ENCODE measurements at regions not wholly inside any gene's neighbourhood (a gene's known extent, or its start where the extent isn't known, plus 50 kb on each side); places are given as distances from the start of the nearest gene placed in this dataset.
"Not testable (repeated sequence)": the region's sequence is repeated elsewhere in the genome, so short reads cannot be mapped to it uniquely, and the experiment has no call there.

DNA sequence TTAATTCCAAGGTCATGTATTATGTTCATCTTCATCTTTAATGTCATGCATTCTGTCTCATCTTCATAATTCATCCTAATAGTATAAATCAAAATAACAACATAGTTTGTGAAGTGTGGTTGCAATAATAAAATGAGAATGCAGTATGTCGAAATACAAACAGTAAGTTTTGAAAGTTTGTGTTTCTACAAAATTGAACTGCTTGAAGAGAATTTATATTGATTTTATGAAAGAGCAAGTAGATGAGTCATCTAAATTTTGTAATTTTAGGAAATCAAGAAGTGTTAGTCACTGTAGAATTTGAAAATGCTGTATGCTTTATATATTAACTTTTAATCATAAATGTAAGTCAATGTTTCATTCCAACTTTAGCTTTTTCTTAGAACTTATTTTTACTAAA is 190.5 kb upstream of the PPP1R3A start:
- DNase-seq = no peak

DNA sequence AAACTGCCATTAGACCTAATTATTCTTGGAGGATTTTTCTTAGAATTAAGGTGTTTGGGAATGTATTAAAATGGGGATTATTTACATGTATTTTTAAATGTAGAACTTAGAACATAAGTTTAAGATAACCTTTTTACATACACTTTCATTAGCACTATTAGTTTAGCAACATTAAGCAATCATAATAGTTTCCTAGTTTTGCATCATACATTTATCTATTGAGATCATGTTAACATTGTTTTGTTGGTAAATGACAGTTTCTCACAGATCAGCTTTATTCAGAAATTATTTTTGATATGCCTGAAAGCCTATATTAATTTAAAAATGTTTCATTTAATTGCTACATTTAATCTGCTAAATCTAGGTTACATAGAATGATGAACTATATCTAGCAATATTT is 189.7 kb upstream of the PPP1R3A start:
- DNase-seq = no peak

DNA sequence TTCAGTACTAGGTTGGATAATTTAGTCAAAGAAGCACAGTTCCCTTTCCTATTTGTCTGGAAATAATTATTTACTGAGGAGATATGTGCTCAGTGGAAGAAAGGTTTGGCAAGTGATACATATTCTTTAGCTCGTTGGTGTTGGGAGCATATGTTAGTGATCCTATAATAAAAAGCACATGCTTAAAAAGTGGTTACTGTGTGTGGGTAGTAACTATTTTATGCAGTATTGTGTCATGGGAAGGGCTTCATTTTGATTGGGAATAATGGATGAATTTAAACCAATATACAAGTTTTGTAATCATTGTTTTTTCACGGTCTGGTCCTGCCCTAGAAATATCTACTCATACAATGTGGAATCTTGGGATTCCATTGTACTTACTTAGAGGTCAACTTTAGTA is 188.7 kb upstream of the PPP1R3A start:
- no peak for DNase-seq

DNA sequence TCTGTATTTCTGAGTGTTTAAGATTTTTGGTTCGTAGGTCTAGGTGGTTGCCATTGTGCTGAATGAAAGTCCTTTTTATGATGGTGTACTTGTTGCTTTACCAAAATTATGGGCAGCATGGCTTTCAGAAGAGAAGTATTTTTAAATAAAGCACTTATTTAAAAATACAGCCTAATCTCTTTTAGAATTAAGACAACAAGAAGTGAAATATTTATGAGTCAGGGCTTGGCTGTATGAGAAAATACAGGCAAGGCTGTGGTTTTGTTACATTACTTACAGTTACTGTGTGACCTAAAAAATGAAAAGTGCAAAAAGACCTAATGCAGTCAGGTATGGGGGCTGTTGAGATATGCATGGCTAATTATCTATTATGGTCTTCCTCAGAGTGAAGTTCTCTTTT is 185.2 kb upstream of the PPP1R3A start:
- no peak for DNase-seq

DNA sequence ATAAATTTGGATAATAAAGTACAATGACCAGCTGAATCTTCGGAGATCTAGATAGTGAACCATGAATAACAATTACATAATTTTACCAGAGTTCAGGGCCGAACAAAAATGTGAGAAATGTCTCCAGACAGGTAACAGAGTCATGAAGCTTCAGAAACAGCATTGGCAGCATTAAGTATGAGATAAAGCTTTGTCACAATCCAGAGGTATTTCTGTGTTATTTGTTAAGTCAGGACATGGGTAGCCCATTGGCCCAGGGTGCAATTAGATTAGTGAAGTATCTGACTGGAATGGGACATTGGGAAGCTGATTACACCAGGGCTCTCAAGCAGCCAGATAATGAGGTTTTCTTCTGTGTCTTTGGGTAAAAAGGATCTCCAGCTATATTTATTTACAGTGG is 184.2 kb upstream of the PPP1R3A start:
- DNase-seq = no peak

DNA sequence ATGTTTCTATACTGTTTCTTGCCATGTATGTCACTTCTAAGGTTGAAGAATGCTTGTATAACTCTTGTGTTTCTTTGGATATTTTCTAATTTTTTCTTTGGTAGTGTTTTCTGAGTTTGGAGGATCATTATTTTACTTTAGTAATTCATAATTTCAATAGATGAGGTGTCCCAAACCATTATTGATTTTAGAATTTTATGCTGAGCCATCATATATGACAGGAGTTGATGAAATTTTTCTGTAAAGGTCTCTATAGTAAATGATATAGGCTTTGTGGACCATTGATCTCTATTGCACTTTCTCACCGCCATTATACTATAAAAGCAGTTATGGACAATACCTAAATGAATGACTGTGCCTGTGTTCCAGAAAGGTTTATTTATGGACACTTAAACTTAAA is 183.3 kb upstream of the PPP1R3A start:
- DNase-seq = no peak

DNA sequence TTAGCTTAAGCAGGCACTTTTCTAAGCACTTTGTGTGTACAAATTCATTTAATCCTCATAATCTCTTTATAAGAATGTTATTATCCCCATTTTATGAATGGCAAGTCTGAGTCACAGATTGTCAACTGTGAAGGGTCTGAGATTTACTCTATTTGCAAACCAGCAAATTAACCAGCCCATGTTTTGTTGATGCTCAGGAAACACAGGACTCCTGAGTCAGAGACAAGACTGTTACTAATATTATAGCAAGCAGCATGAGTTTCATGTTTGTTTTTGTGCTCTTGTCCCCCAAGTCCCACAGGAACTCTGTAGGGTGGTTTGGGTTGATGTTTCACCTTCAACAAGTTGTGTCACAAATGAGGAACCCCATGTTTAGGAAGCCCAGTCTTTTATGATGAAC is 182.0 kb upstream of the PPP1R3A start:
- no peak for DNase-seq

DNA sequence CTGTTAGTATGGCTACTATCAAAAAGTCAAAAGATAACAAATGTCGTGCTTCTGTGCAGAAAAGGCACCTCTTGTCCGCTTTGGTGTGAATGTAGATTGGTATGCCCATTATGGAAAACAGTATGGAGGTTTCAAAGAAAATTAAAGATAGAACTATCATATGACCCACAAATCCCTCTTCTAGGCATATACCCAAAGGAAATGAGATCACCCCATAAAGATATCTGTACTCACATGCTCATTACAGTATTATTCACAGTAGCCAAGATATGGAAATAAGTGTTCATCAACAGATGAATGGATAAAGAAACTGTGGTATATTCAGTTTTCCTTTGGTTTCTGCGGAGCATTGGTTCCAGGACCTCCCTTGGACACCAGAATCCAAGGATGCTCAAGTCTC is 180.5 kb upstream of the PPP1R3A start:
- DNase-seq = no peak

DNA sequence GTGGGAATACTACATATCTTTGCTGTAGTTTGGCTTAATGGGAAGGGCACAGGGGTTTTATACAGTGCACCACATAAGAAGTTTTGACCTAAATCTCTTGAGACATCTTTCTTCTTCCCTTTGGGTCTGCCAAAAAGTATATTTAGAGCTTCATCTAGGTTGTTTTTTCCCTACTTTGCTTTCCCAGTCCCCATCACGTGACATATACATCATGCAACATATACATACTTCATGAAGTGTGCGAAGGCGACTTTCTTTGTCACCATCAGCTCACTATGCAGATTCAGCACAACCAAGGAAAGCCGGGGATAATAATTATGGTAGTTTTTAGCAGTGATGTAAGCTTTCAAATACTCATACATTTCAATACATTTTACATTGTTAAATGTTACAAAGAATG is 177.1 kb upstream of the PPP1R3A start:
- DNase-seq = no peak

DNA sequence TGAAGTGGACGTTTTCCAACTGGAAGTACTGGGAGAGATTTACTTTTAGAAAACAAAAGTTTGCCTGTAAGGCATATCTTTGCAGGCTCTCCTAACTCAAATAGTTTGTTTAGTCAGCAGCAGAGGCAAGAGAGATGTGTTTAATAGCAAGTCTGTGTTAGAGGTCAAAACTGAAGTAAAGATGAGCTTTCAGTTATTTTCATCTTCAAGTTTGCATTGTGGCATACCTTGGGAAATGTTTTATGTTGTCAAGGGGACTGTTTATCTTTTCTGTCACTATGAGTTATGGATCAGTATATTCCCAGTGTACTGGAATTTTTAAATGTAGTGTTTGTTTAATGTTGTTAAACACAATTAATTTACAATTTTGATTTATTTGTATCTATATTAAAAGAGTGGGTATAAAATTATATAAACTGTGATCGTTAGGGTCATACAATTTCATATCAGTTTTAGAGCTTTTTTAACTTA is 169.7 kb upstream of the PPP1R3A start:
- no peak for DNase-seq

DNA sequence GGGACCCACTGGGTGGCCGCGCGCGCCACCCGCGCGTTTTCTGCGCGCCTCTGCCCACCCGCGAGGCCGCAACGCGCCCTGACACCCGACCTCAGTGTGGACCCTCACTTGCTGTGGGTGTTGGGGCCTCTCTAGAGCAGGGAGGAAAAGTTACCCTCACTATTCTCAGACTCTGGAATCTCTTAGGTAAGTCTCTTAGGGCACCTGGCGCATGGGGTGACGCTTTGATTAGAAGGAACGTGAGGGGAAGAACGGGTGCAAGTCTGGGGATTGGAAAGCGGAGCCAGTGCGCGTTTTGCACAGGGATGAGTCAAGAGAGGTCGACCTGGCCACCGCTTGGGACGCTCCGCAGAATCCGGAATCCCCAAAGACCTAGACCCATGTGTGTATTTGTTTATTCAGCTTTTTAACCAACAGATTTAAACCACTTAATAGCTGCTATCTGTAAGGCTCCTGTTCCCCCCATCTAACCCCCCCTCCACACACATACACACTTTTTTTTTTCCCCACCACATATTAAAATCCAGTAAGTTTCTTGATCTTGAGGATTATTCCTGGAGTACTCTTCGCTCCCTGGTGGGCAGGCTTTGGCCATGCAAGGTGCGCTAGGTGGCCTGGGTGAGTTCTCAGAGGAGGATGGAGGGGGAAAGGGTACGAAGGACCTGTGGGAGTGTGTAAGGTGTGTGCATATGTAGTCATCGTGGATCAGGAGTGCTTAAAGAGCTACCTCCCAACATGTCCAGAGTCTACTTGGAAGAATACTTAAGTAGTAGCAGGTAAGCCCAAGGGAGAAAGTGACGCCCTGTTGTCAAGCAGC is 169.1 kb upstream of the PPP1R3A start:
- no peak for DNase-seq

DNA sequence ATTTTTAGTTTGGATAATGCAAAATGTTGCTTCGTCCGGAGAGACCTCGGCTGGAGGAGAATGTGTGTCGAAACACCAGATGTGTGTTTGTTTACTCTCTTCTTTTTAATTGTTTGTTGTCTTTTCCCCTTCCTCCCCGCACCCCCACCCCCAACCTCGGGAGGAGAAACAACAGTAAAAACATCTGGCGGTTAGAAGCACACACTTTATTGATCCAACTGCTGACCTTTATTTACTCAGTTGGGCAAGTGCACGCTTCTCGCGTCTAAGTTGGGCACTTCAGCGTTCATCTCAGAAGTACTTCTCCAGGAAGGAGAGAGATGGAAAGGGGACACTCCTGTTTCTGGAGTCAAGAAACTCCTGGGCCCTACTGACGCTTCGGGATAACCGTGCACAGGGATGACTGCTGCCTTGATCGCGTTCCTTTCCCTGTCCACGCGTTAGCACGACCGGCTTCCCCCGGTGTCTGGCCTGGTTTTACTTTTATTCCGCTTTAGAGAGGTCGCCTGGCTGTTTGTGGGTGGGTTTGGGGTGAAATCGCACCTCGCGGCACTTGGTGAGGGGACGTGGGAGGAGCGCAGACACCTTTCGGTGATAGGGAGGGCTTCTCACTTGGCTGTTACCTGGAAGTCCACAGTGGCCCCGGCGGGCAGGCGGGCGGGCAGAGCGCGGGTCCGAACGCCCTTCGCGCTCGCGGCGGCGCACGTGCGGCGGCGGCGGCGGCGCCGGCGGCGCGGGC is 168.3 kb upstream of the PPP1R3A start:
- no peak for DNase-seq

DNA sequence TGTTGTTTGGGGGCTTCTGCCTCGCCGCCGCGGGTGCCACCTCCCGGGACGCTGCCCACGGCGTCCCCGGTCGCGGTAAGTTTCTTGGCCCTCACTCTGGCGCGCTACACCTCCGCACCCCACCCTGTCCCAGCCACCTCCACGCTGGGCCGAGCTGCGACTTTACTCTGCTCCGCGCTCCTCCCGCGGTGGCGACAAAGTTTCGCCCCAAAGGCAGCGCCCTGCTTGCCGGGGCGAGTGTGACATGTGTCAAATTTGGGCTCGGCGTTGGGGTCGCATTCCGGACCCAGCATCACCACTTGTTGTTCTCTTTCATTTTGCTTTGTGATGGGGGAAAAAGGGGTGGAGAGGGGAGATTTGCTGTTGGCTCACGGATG is 167.7 kb upstream of the PPP1R3A start:
- no peak for DNase-seq

DNA sequence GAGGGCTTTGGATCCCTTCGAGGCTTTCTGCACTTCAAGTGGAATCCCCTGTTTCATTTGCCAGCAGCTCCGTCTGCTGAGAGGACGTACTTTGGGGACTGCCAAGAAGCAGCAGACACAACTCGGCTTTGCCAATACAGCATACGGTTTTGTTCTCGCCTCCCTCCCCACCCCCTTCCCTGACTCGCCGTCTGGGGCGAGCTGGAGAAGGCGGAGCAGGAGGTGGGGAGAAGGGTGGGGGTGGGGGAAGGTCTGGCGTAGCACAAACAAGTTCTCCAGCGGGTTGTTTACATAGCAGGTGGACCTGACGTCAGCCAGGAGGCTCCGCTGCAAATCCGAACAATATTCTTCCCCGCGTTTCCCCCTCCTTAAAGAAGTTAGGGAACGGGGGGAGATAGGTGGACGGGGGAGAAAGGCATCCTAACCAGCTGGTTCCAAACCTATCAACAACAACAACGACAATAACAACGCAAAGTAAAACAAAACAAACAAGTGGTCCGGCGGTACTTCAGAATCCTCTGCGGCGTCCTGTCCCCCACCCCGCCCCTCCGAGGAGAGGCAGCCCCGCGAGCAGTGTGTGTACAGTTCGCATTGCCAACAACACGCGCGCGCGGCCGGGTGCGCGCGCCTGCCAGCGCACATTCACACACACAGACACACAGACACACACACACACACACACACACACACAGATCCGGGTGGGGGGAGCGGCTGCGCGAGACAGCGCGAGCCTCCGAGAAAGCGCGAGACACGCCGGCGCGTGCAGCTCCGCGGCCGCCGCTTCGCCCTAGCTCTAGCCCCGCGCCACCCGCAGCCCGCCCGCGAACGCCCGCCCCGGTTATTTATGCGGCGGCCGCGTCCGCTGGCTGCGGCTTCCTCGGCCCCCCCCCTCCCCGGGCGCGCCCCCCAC is 167.0 kb upstream of the PPP1R3A start:
- peak; percentile 7 for DNase-seq

DNA sequence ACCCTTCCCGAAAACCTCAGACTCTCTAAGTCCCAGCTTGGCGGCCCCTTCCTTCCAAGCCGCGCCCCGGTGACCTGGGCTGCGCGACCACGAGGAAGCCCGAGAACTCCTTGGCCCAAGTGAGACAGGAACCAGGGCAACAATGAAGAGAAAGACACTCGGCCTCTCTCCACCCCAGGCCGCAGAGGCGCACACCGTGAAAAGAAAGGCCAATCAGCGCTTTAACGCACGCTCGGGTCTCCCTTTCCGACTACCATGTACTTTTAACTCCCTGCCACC is 166.4 kb upstream of the PPP1R3A start:
- DNase-seq = no peak

DNA sequence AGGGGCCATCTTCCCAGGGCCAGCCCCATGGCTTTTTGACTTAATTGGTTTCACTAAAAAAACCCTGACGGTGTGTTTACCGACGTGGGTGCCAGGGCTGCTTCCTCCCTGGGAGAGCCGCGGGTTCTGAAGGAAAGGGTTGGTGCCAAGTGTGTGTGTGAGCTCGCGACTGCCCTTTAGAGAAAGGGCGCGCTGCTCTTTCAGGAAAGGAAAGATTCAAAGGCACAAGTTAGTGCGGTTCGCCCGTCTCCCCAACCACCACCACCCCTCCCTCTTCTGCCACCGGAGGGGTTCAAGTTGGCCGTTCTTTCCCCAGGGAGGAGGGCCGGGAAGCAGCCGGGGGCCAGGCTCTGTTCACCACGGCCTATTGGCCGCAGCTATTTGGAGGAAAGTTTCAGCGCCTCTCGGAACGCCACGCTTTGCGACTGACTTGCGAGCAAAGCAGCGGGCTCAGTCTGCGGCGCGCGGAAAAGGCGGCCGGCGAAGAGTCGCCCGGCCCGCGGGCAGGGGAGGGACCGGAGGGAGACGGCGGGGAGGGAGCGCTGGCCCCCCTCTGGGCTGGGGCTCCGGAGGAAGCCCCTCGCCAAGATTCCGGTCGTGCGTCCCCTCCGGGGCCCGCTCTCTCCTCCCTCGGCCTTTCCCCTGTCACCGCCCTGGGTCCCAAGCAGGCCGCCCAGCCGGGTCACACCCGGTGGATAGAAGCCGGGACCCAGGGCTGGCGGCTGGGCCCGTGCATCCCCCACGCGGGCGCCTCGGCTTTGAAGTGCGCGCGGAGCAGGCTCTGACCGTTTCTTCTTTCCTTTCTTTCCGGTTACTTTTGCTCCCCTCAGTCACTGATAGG is 165.9 kb upstream of the PPP1R3A start:
- no peak for DNase-seq

DNA sequence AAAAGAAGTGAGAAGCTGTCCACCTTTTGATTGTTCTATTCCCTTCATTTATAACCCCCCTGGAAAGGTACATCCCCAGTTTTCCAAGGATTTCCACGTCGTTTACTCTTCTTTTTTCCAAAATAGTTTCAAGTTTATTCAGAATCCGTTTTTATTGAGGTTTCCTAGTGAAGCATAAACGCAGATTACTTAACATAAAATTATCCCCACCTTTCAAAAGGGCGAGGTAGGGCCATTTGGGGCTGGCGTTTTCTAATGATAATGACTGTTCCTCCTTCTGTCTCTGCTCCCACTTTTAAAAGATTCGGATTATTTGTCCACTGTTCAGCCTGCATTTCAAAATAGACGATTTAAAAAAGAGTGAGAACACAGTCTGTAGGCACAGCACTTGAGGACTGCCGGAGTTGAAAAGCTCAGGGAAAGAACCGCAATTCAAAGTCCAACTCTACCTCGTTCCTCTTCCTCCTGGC is 165.2 kb upstream of the PPP1R3A start:
- DNase-seq = no peak

DNA sequence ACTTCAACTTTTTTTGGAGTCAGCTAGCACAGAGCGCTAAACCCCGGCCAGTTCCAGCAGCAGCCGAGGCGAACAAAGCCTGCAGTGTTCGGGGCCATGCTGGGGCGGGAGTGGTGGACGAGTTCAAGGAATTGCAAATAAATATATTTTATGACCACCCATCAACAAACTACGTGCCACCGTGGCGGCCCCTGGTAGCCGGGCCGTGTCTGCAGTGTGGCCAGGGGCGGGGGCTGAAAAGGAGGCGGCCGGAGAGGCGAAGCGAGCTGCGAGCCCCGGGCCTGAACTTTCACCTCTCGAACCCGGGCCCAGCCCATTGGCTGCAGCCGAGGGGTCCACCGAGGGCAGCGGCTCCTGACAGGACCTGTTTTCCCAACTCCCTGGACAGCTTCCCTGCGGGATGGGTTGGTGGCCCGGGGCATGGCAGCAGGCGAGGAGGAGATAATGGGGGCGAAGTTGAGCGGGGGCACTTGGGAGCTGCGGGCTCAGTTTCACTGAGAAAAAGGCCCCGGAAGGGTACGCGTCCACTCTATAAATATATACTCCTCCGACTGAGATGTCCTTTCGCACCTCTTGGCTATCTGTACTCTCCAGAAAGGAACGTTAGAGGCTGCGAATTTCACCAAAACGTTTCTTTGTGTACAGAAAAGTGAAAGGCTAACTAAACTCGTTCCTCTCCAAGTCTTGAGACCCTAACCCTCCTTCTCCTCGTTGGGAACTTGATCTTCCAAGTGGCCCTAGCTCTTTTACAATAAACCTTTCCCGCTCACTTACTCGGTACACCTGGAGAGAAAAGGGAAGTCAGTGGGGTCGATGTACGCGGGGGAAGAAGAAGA is 164.6 kb upstream of the PPP1R3A start:
- no peak for DNase-seq

DNA sequence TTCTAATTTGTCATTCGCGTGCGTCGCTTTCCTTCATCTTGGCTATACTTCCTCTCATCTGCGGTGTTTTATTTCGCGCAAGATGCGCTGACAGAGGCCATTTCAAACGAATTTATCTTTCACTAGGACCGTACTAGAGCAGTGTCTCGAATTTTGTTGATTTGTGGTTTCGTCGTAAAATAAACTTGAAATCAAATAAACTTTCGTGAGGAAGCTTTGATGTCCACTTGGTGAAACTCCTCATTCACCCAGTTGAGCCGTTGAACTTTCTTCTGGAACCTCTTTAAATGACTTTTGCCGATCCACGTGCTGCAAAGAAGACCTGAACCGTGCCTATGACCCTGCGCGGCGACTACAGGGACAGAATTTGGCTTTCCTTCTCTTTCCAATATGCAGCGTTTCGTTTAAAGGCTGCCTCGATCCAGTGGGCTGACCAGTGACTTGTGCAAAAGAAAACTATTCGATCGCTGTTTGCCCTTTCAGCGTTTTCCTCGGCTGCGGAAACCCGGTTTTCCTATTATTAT is 163.9 kb upstream of the PPP1R3A start:
- DNase-seq = no peak

DNA sequence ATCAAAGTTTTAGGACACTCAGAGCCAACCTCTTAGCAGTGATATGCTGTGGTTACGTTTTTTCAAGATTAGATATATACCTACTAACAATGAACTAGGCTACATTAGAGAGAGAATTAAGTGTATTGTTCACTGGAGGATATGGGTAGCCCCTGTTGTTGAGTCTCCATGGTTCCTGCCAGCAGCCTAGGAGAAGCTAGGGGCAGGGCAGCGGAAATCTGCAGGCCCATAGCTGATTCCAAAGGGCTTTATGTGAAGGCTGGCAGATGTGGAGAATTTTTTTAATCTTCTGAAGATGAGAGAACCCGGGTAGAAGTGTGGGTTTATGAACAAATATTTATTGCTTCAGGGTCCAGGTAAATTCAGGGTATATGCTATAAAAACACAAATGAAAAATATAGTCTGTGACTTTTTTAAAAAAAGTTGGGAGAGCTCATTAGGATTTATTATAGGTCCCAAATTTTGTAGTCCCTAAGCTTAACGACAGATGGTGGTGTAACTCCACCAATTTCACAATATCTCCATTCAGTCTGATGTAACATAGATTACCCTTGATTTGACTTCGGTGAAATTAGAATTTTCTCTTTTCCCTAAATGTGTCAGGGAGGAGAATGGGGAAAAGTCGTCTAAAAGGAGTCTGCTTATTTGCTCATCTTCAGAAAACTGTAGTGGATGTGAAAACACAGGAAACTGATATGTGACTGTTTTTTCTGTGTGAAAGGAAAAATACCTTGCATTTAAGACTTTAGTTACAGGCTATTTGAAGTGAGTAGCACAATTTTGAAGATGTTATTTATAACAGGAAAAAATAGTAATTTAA is 163.0 kb upstream of the PPP1R3A start:
- no peak for DNase-seq

DNA sequence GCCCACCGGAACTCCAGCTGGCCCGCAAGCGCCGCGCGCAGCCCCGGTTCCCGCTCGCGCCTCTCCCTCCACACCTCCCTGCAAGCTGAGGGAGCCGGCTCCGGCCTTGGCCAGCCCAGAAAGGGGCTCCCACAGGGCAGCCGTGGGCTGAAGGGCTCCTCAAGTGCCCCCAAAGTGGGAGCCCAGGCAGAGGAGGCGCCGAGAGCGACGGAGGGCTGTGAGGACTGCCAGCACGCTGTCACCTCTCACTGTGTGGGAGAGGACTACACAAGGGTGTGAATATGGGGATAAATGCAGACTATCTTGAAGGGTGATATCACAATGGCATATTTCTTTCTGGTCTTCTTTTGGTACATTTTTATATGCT is 158.3 kb upstream of the PPP1R3A start:
- DNase-seq = not testable (repeated sequence)

Data from activated gamma-delta T cell treated with Interleukin-2 at 50 U/mL for 16 hours (primary cell).